HEK293T (cell line): ENCODE measurements at regions not wholly inside any gene's neighbourhood (a gene's known extent, or its start where the extent isn't known, plus 50 kb on each side); places are given as distances from the start of the nearest gene placed in this dataset.

Experiments used
- BHLHE40 ChIP-seq: fragments of 450-650 bp; IDR thresholded peaks from 2 replicates; pipeline ENCODE4 v1.6.1; 2016; ENCODE audit warnings: mild to moderate bottlenecking, moderate library complexity, borderline replicate concordance
- ELF4 ChIP-seq: fragments of 450-650 bp; IDR thresholded peaks from 2 replicates; pipeline ENCODE4 v1.6.1; 2017; ENCODE audit warnings: antibody characterized with exemption
- FOXK2 ChIP-seq: fragments of 450-650 bp; IDR thresholded peaks from 2 replicates; pipeline ENCODE4 v1.6.1; 2016; ENCODE audit warnings: mild to moderate bottlenecking
- FOXM1 ChIP-seq: fragments of 450-650 bp; IDR thresholded peaks from 2 replicates; pipeline ENCODE4 v1.6.1; 2017; ENCODE audit warnings: mild to moderate bottlenecking, borderline replicate concordance
- HDGF ChIP-seq: fragments of 450-650 bp; IDR thresholded peaks from 2 replicates; pipeline ENCODE4 v1.6.1; 2017; ENCODE audit warnings: antibody characterized with exemption, borderline replicate concordance
- LEF1 ChIP-seq: fragments of 450-650 bp; IDR thresholded peaks from 2 replicates; pipeline ENCODE4 v1.6.1; 2017; ENCODE audit warnings: mild to moderate bottlenecking, borderline replicate concordance
- NFRKB ChIP-seq: fragments of 450-650 bp; IDR thresholded peaks from 2 replicates; pipeline ENCODE4 v1.6.1; 2016; ENCODE audit warnings: mild to moderate bottlenecking, moderate library complexity
- PKNOX1 ChIP-seq: fragments of 450-650 bp; IDR thresholded peaks from 2 replicates; pipeline ENCODE4 v1.6.1; 2016
- SP1 ChIP-seq: fragments of 450-650 bp; IDR thresholded peaks from 2 replicates; pipeline ENCODE4 v1.6.1; 2017
- SUZ12 ChIP-seq: fragments of 450-650 bp; IDR thresholded peaks from 2 replicates; pipeline ENCODE4 v1.6.1; 2016; ENCODE audit warnings: mild to moderate bottlenecking
- TARDBP ChIP-seq: fragments of 450-650 bp; IDR thresholded peaks from 2 replicates; pipeline ENCODE4 v1.6.1; 2016
- ZNF384 ChIP-seq: fragments of 450-650 bp; IDR thresholded peaks from 2 replicates; pipeline ENCODE4 v1.6.1; 2016

GRCh38 chr6:109237077-109237985, 142.0 kb downstream of the CEP57L1 start:
- TF ChIP-seq TARDBP = no peak
- TF ChIP-seq NFRKB = no peak
- no peak for TF ChIP-seq LEF1
- TF ChIP-seq BHLHE40 = no peak
- TF ChIP-seq FOXM1 = no peak
- TF ChIP-seq ELF4 = no peak
- TF ChIP-seq HDGF = no peak
- TF ChIP-seq SP1 = no peak
- no peak for TF ChIP-seq SUZ12
- TF ChIP-seq PKNOX1 = no peak
- TF ChIP-seq ZNF384 = no peak
- TF ChIP-seq FOXK2 = no peak
